MM.1S (cell line): ENCODE measurements at regions not wholly inside any gene's neighbourhood (a gene's known extent, or its start where the extent isn't known, plus 50 kb on each side); places are given as distances from the start of the nearest gene placed in this dataset.

Source experiments
- DNase-seq: peaks from one replicate; pipeline ENCODE4 v3.0.0-alpha.2; 2015
- H2AFZ ChIP-seq: fragments of 300-600 bp; sonication (generic); 2 replicates; pipeline ENCODE4 v1.6.0; 2016; ENCODE audit warnings: antibody characterized with exemption, low read length
- H3F3A ChIP-seq: fragments of 300-600 bp; sonication (generic); 2 replicates; pipeline ENCODE4 v1.6.1; 2016; ENCODE audit warnings: mild to moderate bottlenecking, antibody characterized with exemption, low read length, moderate library complexity, mixed read lengths; ENCODE audit not compliant: insufficient read depth
- H3K27ac ChIP-seq: fragments of 300-600 bp; sonication (generic); 2 replicates; pipeline ENCODE4 v1.5.1; 2016; ENCODE audit warnings: mild to moderate bottlenecking, low read length
- H3K27me3 ChIP-seq: fragments of 300-600 bp; sonication (generic); replicated peaks from 2 replicates; pipeline ENCODE4 v1.6.0; 2016; ENCODE audit warnings: low read length; ENCODE audit not compliant: insufficient read depth
- H3K36me3 ChIP-seq: fragments of 300-600 bp; sonication (generic); replicated peaks from 2 replicates; pipeline ENCODE4 v1.6.1; 2016; ENCODE audit warnings: mild to moderate bottlenecking, low read length, mixed read lengths; ENCODE audit not compliant: insufficient read depth
- H3K4me1 ChIP-seq: fragments of 300-600 bp; sonication (generic); 2 replicates; pipeline ENCODE4 v1.6.1; 2016; ENCODE audit warnings: low read length, mixed read lengths
- H3K4me2 ChIP-seq: fragments of 300-600 bp; sonication (generic); 2 replicates; pipeline ENCODE4 v1.6.0; 2016; ENCODE audit warnings: low read depth, low read length
- H3K4me3 ChIP-seq: fragments of 300-600 bp; sonication (generic); 2 replicates; pipeline ENCODE4 v1.5.1; 2016; ENCODE audit warnings: low read length, mixed read lengths
- H3K79me2 ChIP-seq: fragments of 300-600 bp; sonication (generic); 2 replicates; pipeline ENCODE4 v1.6.1; 2016; ENCODE audit warnings: mixed run types, low read length, mixed read lengths
- H3K9ac ChIP-seq: fragments of 300-600 bp; sonication (generic); 2 replicates; pipeline ENCODE4 v1.6.1; 2016; ENCODE audit warnings: low read length, mixed read lengths
- H3K9me2 ChIP-seq: fragments of 300-600 bp; sonication (generic); replicated peaks from 2 replicates; pipeline ENCODE4 v1.6.1; 2016; ENCODE audit warnings: mild to moderate bottlenecking, low read length, mixed read lengths; ENCODE audit not compliant: insufficient read depth
- H3K9me3 ChIP-seq: fragments of 300-600 bp; sonication (generic); replicated peaks from 2 replicates; pipeline ENCODE4 v1.6.1; 2016; ENCODE audit warnings: mild to moderate bottlenecking, low read length, mixed read lengths; ENCODE audit not compliant: insufficient read depth
- H4K20me1 ChIP-seq: fragments of 300-600 bp; sonication (generic); 2 replicates; pipeline ENCODE4 v1.6.1; 2016; ENCODE audit warnings: mild to moderate bottlenecking, low read length, moderate library complexity, mixed read lengths; ENCODE audit not compliant: insufficient read depth
- CTCF ChIP-seq: fragments of 300-600 bp; sonication (generic); IDR thresholded peaks from 2 replicates; pipeline ENCODE4 v1.5.1; 2016; ENCODE audit warnings: antibody characterized with exemption, low read length, mixed read lengths
- EZH2 ChIP-seq: fragments of 300-600 bp; sonication (generic); optimal IDR thresholded peaks from 2 replicates; pipeline ENCODE3; 2017; ENCODE audit warnings: low read depth, mild to moderate bottlenecking, antibody characterized with exemption, low read length, mixed read lengths
- EZH2phosphoT487 ChIP-seq: fragments of 300-600 bp; sonication (generic); IDR thresholded peaks from 2 replicates; pipeline ENCODE4 v1.6.1; 2018; ENCODE audit warnings: antibody characterized with exemption, low read length

GRCh38 chr18:73848656-73849055 is 299.0 kb downstream of the FBXO15 start:
- Histone ChIP-seq H3K4me3 (no peak overlapping the region), H3K36me3 (no peaks in the 10 kb centered on the region), H3K4me1 (no peaks in the 10 kb centered on the region), H3K9me2 (no peaks in the 10 kb centered on the region), H2AFZ (no peak overlapping the region), H3K4me2 (no peak overlapping the region), H3F3A (no peaks in the 10 kb centered on the region), H3K9ac (no peak overlapping the region), H3K27ac (no peak overlapping the region), H3K79me2 (no peaks in the 10 kb centered on the region), H4K20me1 (no peaks in the 10 kb centered on the region), H3K9me3 (no peaks in the 10 kb centered on the region), H3K27me3 (no peaks in the 10 kb centered on the region)
- TF ChIP-seq CTCF (no peak), EZH2 (no peak), EZH2phosphoT487 (no peak)
- no peak for DNase-seq

- Histone ChIP-seq H3K36me3 (no peaks in the 10 kb centered on the region), H3K4me2 (no peak overlapping the region), H3K9me3 (no peaks in the 10 kb centered on the region), H3K27ac (no peak overlapping the region), H3K79me2 (no peaks in the 10 kb centered on the region), H4K20me1 (no peaks in the 10 kb centered on the region), H3K4me3 (no peak overlapping the region), H3F3A (no peaks in the 10 kb centered on the region), H3K4me1 (no peaks in the 10 kb centered on the region), H2AFZ (no peak overlapping the region), H3K27me3 (no peaks in the 10 kb centered on the region), H3K9me2 (no peaks in the 10 kb centered on the region), H3K9ac (no peak overlapping the region)
- TF ChIP-seq EZH2phosphoT487: no peak
- no peak for DNase-seq
Measured at GRCh38 chr18:73843455-73843854, 304.2 kb downstream of the FBXO15 start.

GRCh38 chr18:73842795-73843394 is 304.7 kb downstream of the FBXO15 start:
- no peaks in the 10 kb centered on the region for H3K4me1 ChIP-seq
- H2AFZ ChIP-seq: peak overlapping the region; percentile 70
- no peaks in the 10 kb centered on the region for H3K9me2 ChIP-seq
- no peaks in the 10 kb centered on the region for H3K9me3 ChIP-seq
- TF ChIP-seq CTCF (peak; percentile 84), EZH2phosphoT487 (no peak), EZH2 (no peak)
- peak overlapping the region; percentile 49 for H3K4me2 ChIP-seq
- no peaks in the 10 kb centered on the region for H3K36me3 ChIP-seq
- H3K27ac ChIP-seq: no peak overlapping the region
- H3K4me3 ChIP-seq: peak overlapping the region; percentile 11; the same call in 1 of the 2 replicates
- H3K27me3 ChIP-seq: no peaks in the 10 kb centered on the region
- H3K9ac ChIP-seq: no peak overlapping the region
- peak; percentile 58 for DNase-seq
- no peaks in the 10 kb centered on the region for H3F3A ChIP-seq
- no peaks in the 10 kb centered on the region for H4K20me1 ChIP-seq
- no peaks in the 10 kb centered on the region for H3K79me2 ChIP-seq

- Histone ChIP-seq H3K4me2 (no peak overlapping the region), H3K79me2 (no peaks in the 10 kb centered on the region), H3K36me3 (no peaks in the 10 kb centered on the region), H3K9me2 (no peaks in the 10 kb centered on the region), H2AFZ (no peak overlapping the region), H3K27ac (no peak overlapping the region), H3F3A (no peaks in the 10 kb centered on the region), H3K27me3 (no peaks in the 10 kb centered on the region), H3K4me3 (no peak overlapping the region), H4K20me1 (no peaks in the 10 kb centered on the region), H3K9ac (no peak overlapping the region), H3K4me1 (no peaks in the 10 kb centered on the region), H3K9me3 (no peaks in the 10 kb centered on the region)
- no peak for DNase-seq
- TF ChIP-seq CTCF: no peak
- TF ChIP-seq EZH2phosphoT487: no peak
- TF ChIP-seq EZH2: no peak
Measured at GRCh38 chr18:73841661-73842060, 306.0 kb downstream of the FBXO15 start.
